ENCODE measurements at regions not wholly inside any gene's neighbourhood (a gene's known extent, or its start where the extent isn't known, plus 50 kb on each side); places are given as distances from the start of the nearest gene placed in this dataset.
A peak's percentile ranks its signal among the peaks of the same experiment; 100 is the strongest.

GRCh38 chr11:36744375-36745168 lies 146.5 kb upstream of the RAG2 start (continued):
- TF ChIP-seq TGIF2 (CRISPR knock-in tag; IDR thresholded peaks at IDR 0.05) (0 out of 2 replicates have a peak, but pooled peaks have one; percentile 34), ZBTB33 (CRISPR knock-in tag; IDR thresholded peaks at IDR 0.05) (no peak), HMGA1 (CRISPR knock-in tag; conservative IDR thresholded peaks at IDR 0.05) (no peak), NFYB (CRISPR knock-in tag; IDR thresholded peaks at IDR 0.05) (no peak), CTCF (CRISPR knock-in tag; IDR thresholded peaks at IDR 0.05) (peak; percentile 69), ASH2L (IDR thresholded peaks at IDR 0.05; ENCODE audit: insufficient read length, low read depth, low read length) (no peak), ESRRA (CRISPR knock-in tag; IDR thresholded peaks at IDR 0.05; ENCODE audit: low read depth) (no peak), RAD21 (CRISPR knock-in tag; IDR thresholded peaks at IDR 0.05) (no peak), ZNF781 (CRISPR knock-in tag; IDR thresholded peaks at IDR 0.05; ENCODE audit: borderline replicate concordance, not compliant biosample characterization) (no peak), SALL2 (CRISPR knock-in tag; IDR thresholded peaks at IDR 0.05) (no peak), ZNF512 (CRISPR knock-in tag; IDR thresholded peaks at IDR 0.05) (no peak), PATZ1 (CRISPR knock-in tag; IDR thresholded peaks at IDR 0.05) (no peak), ZSCAN30 (CRISPR knock-in tag; IDR thresholded peaks at IDR 0.05) (no peak), USF2 (IDR thresholded peaks at IDR 0.05; ENCODE audit: low read depth, low read length) (no peak; the same call in 1 of the 2 replicates), USF2 (CRISPR knock-in tag; IDR thresholded peaks at IDR 0.05; ENCODE audit: borderline replicate concordance) (peak; percentile 40; the same call in 1 of the 2 replicates), ZNF576 (CRISPR knock-in tag; IDR thresholded peaks at IDR 0.05) (no peak)

All from HepG2 (cell line).